HPDE6-E6E7 (cell line): ENCODE measurements at regions not wholly inside any gene's neighbourhood (a gene's known extent, or its start where the extent isn't known, plus 50 kb on each side); places are given as distances from the start of the nearest gene placed in this dataset.
"Not testable (repeated sequence)": the region's sequence is repeated elsewhere in the genome, so short reads cannot be mapped to it uniquely, and the experiment has no call there.

Source experiments
- DNase-seq: peaks from one replicate; pipeline ENCODE4 v3.0.0; 2011; ENCODE audit warnings: missing footprints; ENCODE audit errors: extremely low spot score

GRCh38 chr6:14217728-14218518 is 100.4 kb downstream of the CD83 start:
- no peak for DNase-seq

- DNase-seq, result no peak
Observed at GRCh38 chr6:14218519-14218800, 100.9 kb downstream of the CD83 start.

GRCh38 chr6:14221564-14222279 is 104.2 kb downstream of the CD83 start:
- DNase-seq, result no peak

- no peak for DNase-seq
Observed at GRCh38 chr6:14222956-14223355, 105.4 kb downstream of the CD83 start.

- DNase-seq, result no peak
Observed at GRCh38 chr6:14224359-14225103, 107.0 kb downstream of the CD83 start.

GRCh38 chr6:14226051-14226660 is 108.6 kb downstream of the CD83 start:
- no peak for DNase-seq

GRCh38 chr6:14228571-14228970 is 111.0 kb downstream of the CD83 start:
- DNase-seq, result no peak

GRCh38 chr6:14231071-14231483 is 113.5 kb downstream of the CD83 start:
- DNase-seq, result no peak

- DNase-seq, result no peak
Observed at GRCh38 chr6:14231501-14232280, 114.1 kb downstream of the CD83 start.

- no peak for DNase-seq
Observed at GRCh38 chr6:14232889-14233288, 115.3 kb downstream of the CD83 start.

- DNase-seq, result no peak
Observed at GRCh38 chr6:14235653-14236356, 118.2 kb downstream of the CD83 start.

GRCh38 chr6:14239097-14239496 is 121.5 kb downstream of the CD83 start:
- DNase-seq, result no peak

GRCh38 chr6:14240411-14241166 is 123.0 kb downstream of the CD83 start:
- no peak for DNase-seq

GRCh38 chr6:14241255-14242070 is 123.9 kb downstream of the CD83 start:
- DNase-seq, result no peak

GRCh38 chr6:14242912-14243311 is 125.3 kb downstream of the CD83 start:
- DNase-seq, result not testable (repeated sequence)

GRCh38 chr6:14243597-14243996 is 126.0 kb downstream of the CD83 start:
- DNase-seq, result no peak

GRCh38 chr6:14246876-14247275 is 129.3 kb downstream of the CD83 start:
- no peak for DNase-seq

GRCh38 chr6:14250573-14250972 is 133.0 kb downstream of the CD83 start:
- no peak for DNase-seq

GRCh38 chr6:14252271-14252850 is 134.8 kb downstream of the CD83 start:
- no peak for DNase-seq
